Nephron (organoid): ENCODE measurements at regions not wholly inside any gene's neighbourhood (a gene's known extent, or its start where the extent isn't known, plus 50 kb on each side); places are given as distances from the start of the nearest gene placed in this dataset.

ENCODE experiments used
- H3K27ac Mint-ChIP-seq, 3 experiments: 2 replicates each; pipeline ENCODE4 v1.8.0; 2020; ENCODE audit warnings: mixed read lengths in 3 of 3, mild to moderate bottlenecking in 2 of 3, moderate library complexity in 1 of 3
- H3K27me3 Mint-ChIP-seq: 2 replicates; pipeline ENCODE4 v1.8.0; 2021; ENCODE audit warnings: low read depth, mild to moderate bottlenecking, moderate library complexity, mixed read lengths
- H3K36me3 Mint-ChIP-seq: 2 replicates; pipeline ENCODE4 v1.8.0; 2020; ENCODE audit warnings: low read depth, mixed read lengths
- H3K4me1 Mint-ChIP-seq: 2 replicates; pipeline ENCODE4 v1.8.0; 2020; ENCODE audit warnings: mixed read lengths
- H3K4me3 Mint-ChIP-seq, 3 experiments: 2 replicates each; pipeline ENCODE4 v1.8.0; 2020; ENCODE audit warnings: mild to moderate bottlenecking in 3 of 3, mixed read lengths in 3 of 3, moderate library complexity in 2 of 3
- H3K9me3 Mint-ChIP-seq: 2 replicates; pipeline ENCODE4 v1.8.0; 2020; ENCODE audit warnings: mixed read lengths
- TF ChIP-seq, protein P1 (sequence below), 3 experiments: fragments of 200-600 bp; sonication (generic); IDR thresholded peaks; one replicate each; pipeline ENCODE4 v1.5.0; 2021; ENCODE audit warnings: antibody characterized with exemption in 3 of 3; ENCODE audit not compliant: unreplicated experiment in 3 of 3

DNA sequence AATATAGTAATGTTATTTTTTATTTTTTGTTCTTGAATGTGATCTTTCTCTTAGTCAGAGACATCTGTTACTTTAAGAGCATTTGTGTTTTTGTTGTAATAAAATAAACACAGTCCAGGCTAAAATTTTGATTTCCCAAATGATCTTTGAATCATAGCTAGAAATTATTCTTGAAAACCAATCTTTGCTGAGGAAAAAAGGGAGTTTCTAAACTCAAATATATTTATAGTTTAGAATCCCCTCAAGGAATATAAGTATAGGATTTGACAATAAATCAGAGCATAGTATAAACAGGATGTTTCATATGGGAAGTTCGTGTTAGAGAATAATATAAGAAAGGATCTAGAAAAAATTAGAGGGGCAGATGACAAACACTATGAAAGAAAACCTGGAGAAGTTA, 118.8 kb upstream of the ADAMTS19 start:
- Mint-ChIP-seq H3K36me3 (no peaks in the 10 kb centered on the region), H3K4me1 (peaks cover 28% of the 10 kb centered on the region), H3K9me3 (peaks cover 8% of the 10 kb centered on the region), H3K27ac (peak overlapping the region; percentile 77 to 88 (median 81)), H3K4me3 (no peak overlapping the region), H3K27me3 (no peaks in the 10 kb centered on the region)
- TF ChIP-seq, protein P1, sequence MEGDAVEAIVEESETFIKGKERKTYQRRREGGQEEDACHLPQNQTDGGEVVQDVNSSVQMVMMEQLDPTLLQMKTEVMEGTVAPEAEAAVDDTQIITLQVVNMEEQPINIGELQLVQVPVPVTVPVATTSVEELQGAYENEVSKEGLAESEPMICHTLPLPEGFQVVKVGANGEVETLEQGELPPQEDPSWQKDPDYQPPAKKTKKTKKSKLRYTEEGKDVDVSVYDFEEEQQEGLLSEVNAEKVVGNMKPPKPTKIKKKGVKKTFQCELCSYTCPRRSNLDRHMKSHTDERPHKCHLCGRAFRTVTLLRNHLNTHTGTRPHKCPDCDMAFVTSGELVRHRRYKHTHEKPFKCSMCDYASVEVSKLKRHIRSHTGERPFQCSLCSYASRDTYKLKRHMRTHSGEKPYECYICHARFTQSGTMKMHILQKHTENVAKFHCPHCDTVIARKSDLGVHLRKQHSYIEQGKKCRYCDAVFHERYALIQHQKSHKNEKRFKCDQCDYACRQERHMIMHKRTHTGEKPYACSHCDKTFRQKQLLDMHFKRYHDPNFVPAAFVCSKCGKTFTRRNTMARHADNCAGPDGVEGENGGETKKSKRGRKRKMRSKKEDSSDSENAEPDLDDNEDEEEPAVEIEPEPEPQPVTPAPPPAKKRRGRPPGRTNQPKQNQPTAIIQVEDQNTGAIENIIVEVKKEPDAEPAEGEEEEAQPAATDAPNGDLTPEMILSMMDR (IDR thresholded peaks at IDR 0.05; ENCODE audit: unreplicated experiment in 3 of 3), result no peak

DNA sequence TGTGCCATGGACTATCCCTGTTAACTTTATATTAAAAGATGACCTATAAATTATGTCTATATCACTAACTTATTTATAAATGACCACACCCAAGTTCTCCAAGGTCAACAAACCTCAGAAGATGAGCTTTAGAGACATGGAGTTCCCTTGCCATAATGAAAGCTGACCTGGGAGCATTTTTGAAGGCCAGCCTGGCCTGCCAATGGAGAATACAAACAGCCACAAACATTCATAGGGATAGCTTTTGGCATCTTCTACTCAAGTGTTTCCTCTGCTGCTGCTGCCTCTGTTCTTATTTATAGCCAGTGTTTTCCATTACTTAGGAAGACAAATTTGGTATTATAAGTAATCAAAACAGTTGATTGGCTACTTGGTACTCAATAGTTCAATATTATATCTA, 117.3 kb upstream of the ADAMTS19 start:
- H3K4me3 Mint-ChIP-seq, result no peak overlapping the region
- H3K27ac Mint-ChIP-seq, result no peak overlapping the region
- H3K36me3 Mint-ChIP-seq, result no peaks in the 10 kb centered on the region
- H3K4me1 Mint-ChIP-seq, result peaks cover 28% of the 10 kb centered on the region
- peaks cover 7% of the 10 kb centered on the region for H3K9me3 Mint-ChIP-seq
- no peaks in the 10 kb centered on the region for H3K27me3 Mint-ChIP-seq
- TF ChIP-seq, protein P1 (IDR thresholded peaks at IDR 0.05; ENCODE audit: unreplicated experiment in 3 of 3), result no peak

DNA sequence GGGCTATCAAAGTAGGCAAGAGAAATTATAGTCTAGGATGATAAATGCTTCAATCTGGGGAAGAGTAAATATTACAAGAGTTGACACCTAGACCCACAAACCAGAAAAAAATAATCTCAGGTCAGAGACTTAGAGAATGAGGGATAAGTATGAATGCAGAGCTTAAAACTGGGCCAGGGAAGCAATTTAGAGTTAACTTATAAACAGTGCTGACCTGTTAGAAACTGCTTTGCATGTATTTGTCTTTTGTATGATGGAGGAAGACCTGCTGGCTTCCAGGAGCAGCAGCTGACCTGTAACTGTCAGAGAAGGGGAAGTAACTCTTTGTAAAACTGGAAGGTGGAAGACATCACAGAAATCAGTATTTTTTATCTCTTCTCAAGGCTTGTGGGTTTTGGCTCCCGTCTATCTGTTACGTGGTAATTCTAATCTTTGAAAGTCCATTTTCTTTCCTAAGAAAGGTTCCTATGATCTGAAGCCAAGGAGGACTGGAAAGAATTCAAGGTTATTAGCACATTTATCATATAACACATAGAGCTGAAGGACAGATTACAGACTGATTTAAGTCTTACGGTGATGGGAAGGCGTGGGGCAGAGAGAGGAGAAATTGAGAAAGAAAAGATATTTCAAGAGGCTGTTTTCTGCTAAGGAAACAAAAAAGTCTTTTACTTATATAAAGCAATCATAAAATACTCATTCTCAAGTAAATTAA, 114.7 kb upstream of the ADAMTS19 start:
- Mint-ChIP-seq H3K27ac (peak overlapping the region; percentile 39 to 68 (median 43)), H3K27me3 (no peaks in the 10 kb centered on the region), H3K36me3 (no peaks in the 10 kb centered on the region), H3K9me3 (peaks cover 17% of the 10 kb centered on the region), H3K4me3 (no peak overlapping the region), H3K4me1 (peaks cover 28% of the 10 kb centered on the region)
- TF ChIP-seq, protein P1 (IDR thresholded peaks at IDR 0.05; ENCODE audit: unreplicated experiment in 3 of 3), result no peak

- Mint-ChIP-seq H3K4me1 (no peaks in the 10 kb centered on the region), H3K36me3 (no peaks in the 10 kb centered on the region), H3K27ac (no peak overlapping the region), H3K4me3 (no peak overlapping the region), H3K9me3 (no peaks in the 10 kb centered on the region), H3K27me3 (no peaks in the 10 kb centered on the region)
- TF ChIP-seq, protein P1 (IDR thresholded peaks at IDR 0.05; ENCODE audit: unreplicated experiment in 3 of 3), result no peak
Measured at GRCh38 chr5:129356846-129357245, 103.3 kb upstream of the ADAMTS19 start.

GRCh38 chr5:129358069-129358468, 102.0 kb upstream of the ADAMTS19 start:
- Mint-ChIP-seq H3K36me3 (no peaks in the 10 kb centered on the region), H3K9me3 (no peaks in the 10 kb centered on the region)

More at GRCh38 chr5:129358069-129358468, 102.0 kb upstream of the ADAMTS19 start:
- Mint-ChIP-seq H3K27ac (no peak overlapping the region), H3K4me1 (no peaks in the 10 kb centered on the region), H3K4me3 (no peak overlapping the region), H3K27me3 (no peaks in the 10 kb centered on the region)
- TF ChIP-seq, protein P1 (IDR thresholded peaks at IDR 0.05; ENCODE audit: unreplicated experiment in 3 of 3), result no peak
